ENCODE measurements at regions not wholly inside any gene's neighbourhood (a gene's known extent, or its start where the extent isn't known, plus 50 kb on each side); places are given as distances from the start of the nearest gene placed in this dataset.

- no peak for TF ChIP-seq CTCF (IDR thresholded peaks at IDR 0.05)
- peak in 1 of 4 donors; percentile 30 for TF ChIP-seq POLR2A (IDR thresholded peaks at IDR 0.05)
- peak; percentile 37 to 64 for TF ChIP-seq POLR2AphosphoS5 (IDR thresholded peaks at IDR 0.05)
- TF ChIP-seq EP300 (IDR thresholded peaks at IDR 0.05), result peak in 1 of 4 donors; percentile 71
These were observed 109.5 kb upstream of the ZNF648 start for GRCh38 chr1:182170891-182171461.

Measured in upper lobe of left lung (tissue), 4 donors.